Hindlimb muscle (tissue), 1 donor: ENCODE measurements at regions not wholly inside any gene's neighbourhood (a gene's known extent, or its start where the extent isn't known, plus 50 kb on each side); places are given as distances from the start of the nearest gene placed in this dataset.

ENCODE experiments used
- DNase-seq: peaks from one replicate; pipeline ENCODE4 v3.0.0-alpha.2; 2013

DNA sequence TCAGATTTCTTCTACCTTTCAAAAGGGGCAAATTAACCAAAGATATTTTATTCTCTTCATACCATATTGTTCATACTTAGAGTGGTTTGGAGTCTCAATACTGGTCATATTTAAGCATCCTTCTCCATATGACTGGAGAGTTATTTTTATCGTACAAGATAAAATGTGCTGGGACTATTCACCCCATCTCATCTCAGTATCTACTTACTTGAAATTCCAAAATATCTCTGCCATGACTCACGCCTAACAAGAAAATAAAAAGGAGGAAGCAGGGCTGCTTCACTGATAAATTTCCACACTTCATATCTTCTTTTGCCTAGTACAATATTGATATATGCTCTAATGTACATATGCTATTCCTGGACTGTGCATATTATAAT, 277.9 kb upstream of the CDH9 start:
- DNase-seq, result no peak

DNA sequence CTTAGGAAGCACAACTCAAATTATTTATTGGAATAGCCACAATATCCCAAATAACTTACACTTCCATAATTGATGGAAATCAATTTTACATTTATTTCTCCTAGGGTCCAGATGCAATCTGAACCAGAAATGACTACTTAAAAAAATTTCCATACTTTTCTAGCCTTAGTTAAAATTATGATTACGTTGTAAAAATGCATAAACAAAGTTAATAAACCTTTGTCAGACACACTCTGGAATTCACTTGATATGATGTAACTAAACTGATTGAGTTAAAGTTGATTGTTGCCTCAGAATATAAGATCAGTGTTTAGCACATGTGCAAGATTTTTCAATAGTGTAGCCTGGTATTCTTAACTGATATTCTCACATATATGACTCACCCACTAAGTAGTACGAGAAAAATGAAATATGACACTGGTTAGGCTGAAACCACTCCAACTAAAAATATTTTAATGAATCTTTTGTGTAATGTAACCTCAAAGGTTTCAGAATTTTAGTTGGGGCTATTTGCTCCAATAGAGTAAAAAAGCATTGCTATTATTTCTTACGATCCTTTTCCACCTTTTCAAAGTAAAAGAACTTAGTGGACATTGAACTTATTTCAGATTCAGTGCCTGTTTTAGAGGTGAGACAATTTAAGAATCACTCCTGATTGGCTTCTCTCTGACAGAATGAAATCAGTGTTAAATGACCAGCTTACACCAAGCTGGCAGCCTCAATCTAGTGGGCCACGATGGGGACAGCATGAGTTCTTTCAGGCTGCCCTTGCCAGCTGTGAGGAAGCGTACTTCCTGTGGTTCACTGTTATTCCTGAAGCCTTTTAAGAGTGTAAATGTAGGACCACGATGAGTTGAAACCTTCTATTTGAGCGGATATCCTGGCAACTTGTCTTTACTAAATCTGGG, 277.2 kb upstream of the CDH9 start:
- DNase-seq, result no peak

DNA sequence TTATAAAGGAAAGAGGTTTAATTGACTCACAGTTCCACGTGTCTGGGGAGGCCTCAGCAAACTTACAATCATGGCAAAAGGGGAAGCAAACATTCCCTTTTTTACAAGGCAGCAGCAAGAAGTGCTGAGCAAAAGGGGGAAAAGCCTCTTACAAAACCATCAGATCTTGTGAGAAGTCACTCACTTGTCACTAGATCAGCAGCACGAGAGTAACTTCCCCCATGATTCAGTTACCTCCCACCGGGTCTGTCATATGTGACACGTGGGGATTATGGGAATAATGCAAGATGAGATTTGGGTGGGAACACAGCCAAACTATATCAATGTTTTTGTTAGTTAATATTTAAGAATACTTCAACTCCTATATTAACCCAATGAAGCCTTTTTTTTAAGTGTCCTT, 275.2 kb upstream of the CDH9 start:
- DNase-seq, result no peak

DNA sequence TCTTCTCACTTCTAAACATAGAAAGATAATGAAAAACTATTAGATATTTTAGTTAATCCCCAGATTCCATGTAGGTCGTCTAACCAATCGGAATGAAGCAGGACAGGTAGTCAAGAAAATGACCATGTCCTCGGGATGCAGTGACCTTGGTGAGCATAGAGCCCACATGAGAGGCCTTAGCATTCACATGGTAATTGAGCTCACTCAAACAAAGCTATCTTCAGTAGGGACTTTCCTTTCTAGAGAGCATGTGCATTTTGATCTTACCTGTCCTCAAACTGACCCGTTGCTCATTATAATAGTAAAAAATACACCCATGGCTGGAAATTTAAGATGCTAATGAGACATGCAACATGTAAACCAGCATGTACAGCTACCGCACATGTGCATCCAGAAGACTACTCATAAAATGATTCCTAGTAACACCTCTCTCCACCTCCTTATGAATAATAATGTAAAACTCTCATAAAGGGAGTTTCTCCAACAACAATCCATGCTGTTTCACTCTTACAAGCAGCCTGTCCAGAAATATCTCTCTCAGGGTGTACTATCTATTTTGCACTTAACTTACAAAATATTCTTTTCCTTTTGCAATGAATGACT, 274.0 kb upstream of the CDH9 start:
- no peak for DNase-seq

DNA sequence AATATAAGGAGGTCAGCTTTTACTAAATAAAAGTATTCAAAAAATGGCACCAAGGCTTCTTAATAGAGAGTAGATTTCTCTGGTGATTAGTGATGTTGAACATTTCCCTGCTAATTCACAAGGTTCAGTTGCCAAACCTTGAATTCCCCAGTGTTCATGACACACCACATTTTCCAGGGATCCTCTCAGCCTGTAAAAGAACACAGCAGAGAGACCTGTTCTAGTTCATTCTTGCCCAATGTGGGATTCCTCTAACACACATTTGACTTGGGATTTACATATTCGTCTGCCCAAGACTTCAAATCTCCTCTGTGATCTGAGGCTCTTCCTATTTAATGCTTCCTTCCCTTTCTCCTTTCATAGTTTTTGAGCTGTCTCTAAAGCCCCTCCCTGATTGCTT, 273.2 kb upstream of the CDH9 start:
- no peak for DNase-seq

DNA sequence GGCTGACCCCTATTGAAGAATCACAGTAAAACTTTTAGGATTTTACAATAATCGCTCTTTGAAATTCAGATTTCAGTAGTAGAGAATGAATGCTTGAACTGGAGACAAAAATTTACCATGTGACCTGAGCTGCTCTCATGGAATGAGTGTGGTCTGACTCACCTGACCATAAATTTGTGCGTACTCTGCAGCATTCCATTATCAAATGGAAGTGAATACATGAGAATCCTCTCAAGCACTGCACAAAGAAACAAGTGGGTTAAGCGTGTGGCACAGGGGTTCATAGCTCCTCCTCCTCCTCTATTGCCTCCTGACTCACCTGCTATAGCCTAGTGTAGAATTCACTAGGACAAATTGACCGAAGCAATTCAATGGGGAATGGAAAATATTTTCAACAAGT, 269.8 kb upstream of the CDH9 start:
- no peak for DNase-seq

DNA sequence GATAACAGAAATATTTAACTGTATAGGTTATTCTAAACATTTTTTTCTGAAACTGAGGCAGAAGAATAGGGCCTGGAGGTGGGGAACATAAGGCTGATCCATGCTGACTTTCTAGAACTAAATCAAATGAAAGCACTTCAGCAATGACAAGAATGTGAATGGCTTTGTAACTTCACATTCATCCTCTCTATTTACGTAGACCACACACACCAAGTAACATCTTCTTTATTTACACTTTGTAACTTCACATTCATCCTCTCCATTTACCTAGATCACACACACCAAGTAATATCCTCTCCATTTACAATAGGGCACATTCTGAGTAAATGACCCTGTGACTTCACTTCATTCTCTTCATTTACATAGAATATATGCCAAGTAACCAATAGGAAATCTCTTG, 251.8 kb upstream of the CDH9 start:
- no peak for DNase-seq

DNA sequence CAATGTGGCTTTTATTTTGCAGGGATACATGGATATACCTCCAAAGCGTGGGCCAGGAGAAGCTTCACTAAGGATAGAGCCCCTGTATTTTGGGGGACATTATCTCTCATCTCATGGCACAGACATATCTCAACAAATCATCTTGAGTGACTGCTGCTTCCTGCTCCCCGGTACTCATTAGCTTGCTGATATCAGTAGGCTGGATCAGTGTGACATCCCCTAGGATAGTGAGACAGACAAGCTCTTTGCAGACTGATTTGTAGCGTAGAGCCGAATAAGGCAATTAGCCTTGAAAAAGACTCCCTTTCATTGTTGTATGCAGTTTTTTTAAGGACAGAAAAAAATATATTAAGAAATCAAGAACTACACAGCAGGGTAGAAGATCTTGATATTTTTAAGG, 237.7 kb upstream of the CDH9 start:
- DNase-seq, result no peak

DNA sequence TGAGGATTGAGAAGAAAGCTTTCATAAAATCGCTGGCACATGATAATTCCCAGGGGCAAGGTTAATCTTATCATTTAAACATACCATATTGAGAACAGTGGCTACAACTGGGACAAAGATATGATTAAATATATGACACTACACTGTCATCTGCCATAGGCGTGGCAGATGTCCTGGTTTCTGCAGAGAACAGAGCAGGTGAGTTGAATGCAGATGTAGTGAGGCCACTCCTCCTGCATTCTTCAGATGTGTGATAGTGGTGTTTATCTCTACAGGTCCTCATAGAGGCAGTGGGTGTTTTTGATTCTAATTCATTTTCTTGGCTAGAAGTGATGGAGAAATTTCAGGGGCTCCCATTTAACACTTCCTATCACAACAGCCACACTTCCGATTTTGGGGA, 237.0 kb upstream of the CDH9 start:
- DNase-seq, result no peak

DNA sequence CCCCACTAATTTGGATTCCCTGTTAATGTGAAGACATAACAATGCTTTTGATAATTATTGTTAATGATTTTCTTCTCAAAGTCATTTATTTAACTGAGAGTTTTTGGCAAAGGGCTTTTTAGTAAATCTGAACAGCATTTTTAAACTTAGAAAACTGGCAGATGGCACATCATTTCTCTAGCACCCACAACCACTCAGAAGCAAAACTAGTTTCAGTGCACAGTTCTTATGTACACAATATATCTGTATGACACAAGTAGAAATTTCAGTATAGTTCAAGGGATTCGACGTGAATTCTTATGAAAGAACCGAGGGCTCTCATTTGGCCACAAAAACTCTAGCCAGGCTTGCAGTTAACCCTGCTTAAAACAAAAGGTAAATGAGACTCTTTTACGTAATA, 231.4 kb upstream of the CDH9 start:
- no peak for DNase-seq

DNA sequence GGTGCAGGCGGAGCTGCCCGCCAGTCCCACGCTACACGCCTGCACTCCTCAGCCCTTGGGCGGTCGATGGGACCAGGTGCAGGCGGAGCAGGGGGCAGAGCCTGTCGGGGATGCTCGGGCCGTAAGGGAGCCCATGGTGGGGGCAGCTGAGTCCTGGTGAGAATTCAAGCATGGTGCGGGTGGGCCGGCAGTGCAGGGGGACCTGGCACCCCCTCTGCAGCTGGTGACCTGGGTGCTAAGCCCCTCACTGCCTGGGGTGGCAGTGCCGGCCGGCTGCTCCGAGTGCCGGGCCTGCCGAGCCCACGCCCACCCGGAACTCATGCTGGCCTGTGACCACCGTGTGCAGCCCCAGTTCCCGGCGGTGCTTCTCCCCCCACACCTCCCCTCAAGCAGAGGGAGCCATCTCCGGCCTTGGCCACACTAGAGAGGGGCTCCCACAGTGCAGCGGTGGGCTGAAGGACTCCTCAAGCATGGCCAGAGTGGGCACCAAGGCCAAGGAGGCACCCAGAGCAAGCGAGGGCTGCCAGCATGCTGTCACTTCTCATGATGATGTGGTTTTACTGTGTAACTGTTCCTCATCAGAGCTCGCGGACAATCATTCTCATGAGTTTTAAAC, 228.9 kb upstream of the CDH9 start:
- no peak for DNase-seq

DNA sequence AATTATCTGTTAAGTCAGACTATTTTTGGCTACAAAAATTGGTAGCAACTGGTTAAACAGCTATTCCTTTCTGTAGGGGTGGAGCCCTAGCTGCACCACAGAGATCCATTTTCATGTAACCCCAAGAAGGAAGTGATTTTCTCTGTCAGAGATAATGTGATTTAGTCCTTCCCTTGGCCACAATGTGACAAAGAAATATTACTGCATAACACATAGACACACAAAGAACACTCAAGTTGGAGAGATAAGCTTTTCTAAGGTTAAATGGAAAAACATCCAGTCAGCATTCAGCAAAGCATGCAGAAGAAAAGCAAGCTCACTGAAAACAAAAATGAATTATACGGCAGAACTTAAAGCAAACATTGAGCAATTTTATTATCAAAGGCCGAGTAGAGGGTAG, 227.8 kb upstream of the CDH9 start:
- DNase-seq, result no peak

DNA sequence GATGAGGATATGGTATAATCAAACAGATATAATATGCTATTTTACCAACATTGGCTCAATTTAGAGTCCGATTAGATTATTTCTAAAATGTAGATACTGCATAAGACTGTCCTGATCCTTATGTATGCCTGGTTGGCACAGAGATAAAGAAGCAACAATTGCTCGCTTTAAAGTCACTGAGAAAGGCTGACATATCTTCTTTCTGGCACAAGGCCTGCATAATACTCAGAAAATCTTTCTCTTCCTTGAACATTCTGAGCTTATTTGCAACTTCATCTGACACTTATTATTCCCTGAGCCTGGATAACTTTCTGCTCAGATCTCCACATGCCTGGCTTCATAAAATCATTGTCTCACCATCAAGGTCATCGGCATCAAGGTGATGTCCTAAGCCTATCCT, 219.3 kb upstream of the CDH9 start:
- no peak for DNase-seq

DNA sequence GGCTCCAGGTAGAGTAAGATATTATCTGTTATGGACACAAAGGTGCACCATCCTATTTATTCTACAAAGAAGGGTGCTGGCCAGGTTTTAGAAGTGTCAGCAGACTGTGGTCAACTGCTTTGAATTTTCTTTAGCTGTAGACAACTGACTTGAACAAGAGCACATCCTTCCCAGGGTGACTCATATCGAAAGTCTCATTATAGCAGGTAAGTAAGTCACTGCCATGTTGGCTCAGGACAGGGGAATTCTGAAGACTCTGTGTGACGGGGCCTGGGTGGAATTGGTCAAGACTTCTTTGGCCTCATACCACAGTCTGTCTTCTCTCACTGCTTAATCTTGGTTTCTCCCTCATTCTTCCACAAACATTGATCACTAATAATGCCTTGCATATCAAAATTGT, 214.5 kb upstream of the CDH9 start:
- DNase-seq, result no peak

DNA sequence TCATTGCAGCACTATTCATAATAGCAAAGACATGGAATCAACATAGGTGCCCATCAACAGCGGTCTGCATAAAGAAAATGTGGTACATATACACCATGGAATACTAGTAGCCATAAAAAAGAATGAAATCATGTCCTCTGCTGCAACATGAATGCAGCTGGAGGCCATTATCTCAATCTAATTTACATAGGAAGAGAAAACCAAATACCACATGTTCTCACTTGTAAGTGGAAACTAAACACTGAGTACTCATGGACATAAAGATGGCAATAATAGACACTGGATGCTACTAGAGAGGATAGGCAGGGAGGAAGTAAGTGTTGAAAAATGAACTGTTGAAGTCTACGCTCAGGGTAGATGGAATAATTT, 203.9 kb upstream of the CDH9 start:
- no peak for DNase-seq

DNA sequence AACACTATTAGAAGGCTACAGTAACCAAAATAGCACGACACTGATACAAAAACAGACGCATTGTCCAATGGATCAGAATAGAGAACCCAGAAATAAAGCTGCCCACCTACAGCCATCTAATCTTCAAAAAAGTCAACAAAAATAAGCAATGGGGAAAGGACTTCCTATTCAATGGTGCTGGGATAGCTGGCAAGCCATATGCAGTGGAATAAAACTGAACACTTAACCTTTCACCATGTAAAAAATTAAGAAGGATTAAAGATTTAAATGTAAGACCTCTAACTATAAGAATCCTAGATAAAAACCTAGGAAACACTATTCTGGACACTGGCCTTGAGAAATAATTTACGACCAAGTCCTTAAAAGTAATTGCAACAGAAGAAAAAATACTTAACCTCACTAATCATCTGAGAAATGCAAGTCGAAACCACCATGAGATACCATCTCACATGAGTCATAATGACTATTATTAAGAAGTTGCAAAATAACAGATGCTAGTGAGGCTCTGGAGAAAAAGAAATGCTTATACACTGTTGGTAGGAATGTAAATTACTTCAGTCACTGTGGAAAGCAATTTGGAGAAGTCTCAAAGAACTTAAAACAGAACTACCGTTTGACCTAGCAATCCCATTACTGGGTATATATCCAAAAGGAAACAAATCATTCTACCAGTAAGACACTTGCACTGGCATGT, 203.3 kb upstream of the CDH9 start:
- DNase-seq, result no peak

DNA sequence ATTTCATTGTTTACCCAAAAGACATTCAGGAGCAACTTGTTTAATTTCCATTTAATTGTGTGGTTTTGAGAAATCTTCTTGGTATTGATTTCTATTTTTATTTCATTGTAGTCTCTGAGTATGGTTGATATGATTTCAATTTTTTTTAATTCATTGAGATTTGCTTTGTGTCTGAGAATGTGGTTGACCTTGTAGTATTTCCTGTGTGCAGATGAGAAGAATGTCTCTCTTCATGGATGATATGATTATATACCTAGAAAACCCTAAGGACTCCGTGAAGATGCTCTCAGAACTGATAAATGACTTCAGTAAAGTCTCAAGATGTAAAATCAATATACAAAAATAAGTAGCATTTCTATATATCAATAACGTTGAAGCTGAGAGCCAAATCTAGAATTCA, 202.4 kb upstream of the CDH9 start:
- no peak for DNase-seq

DNA sequence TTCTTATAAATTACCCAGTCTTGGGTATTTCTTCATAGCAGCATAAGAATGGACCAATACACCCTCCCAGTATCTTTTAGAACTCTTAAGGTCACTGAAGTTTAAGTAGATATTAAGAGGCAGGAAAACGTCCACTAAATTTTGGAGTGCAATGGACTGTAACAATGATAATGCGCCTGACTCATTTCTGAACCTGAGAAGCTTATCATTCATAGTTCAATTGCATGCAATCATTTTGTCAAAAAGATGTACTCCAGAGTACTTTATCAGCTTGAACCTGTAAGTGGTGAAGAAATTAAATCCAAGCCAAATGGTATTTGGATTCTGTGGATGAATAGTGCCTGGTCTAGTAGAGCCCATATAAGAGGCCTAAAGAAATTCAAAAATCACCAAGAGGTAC, 196.5 kb upstream of the CDH9 start:
- no peak for DNase-seq

DNA sequence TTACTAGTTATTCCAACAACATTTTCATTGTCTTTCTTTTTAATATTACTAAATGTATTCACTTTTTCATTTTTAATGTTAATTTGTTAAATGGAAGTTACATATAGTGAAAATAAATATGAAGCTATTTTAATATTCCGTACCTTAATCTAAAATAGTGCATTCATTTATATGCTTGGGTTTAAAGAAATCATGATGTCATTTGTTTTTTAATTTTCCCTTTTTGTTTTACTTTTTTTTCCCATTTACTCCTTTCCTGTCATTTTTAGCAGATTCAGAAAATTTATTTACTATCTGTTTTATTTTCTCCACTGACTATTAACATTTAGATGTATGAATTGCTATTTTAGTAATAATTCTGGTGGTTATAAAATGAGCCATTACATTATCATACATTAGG, 183.0 kb upstream of the CDH9 start:
- DNase-seq, result no peak

DNA sequence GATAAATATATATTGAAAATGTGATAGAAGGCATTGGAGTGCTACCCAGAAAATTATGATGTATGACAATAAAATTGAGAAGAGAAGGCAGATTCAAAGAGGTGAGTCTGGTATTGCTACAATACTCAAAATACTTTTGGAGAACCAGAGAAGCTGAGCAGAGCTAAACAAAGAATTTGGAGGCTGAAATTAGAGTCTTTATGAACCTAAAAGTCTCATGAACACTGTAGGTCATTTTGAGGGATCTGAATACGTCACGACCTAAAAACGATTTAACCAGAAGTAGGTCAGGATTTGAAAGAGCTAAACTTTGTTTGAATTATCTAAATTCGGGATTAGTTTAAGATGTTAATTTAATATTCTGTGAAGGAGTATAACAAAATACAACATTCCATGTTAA, 182.4 kb upstream of the CDH9 start:
- no peak for DNase-seq

DNA sequence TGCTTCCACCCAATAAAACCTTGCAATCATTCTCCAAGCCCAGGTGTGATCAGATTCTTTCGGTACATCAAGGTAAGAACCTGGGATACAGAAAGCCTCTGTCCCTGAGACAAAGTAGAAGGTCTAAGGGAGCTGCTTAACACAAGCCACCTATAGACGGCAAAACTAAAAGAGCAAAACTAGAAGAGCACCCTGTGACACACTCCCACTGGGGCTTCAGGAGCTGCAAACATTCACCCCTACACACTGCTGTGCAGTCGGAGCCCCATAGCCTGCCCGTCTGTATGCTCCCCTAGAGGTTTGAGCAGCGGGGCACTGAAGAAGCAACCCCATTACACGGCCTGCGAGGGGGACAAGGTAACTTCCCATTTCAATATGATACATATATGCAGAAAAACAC, 179.6 kb upstream of the CDH9 start:
- DNase-seq, result no peak

DNA sequence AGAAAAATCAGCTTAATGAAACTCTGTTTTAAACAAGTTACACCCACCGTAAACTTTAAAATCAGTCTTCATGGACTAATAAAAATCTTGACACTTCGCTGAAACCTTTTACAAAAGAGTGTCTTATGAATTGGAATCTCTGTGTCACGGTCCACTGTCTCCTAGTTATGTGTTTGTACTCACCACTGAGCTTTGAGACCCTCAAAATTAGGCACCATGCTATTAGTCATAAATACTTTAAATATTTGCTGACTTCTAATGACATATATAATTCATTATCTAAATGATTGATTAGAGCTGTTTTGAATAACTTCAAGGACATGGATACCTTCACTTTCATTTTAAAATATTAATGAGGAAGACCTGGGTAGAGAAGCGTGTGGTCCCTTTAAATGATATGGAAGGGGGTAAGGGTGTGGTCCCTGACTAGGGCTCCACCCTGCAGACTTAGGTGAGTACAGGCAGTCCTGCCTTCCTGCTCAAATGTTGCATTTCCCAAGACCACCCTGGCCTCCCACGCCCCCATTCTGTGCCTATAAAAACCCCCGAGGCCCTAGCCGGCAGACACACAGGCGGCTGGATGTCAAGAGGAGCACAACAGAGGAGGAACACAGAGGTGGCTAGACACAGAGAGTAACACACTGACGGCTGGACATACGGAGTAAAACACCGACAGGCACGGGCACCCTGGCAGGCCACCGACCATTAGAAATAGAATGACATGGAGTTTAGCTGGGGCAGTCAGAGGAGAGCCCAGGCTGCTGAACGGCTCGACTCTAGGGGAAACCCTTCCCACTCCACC, 179.0 kb upstream of the CDH9 start:
- no peak for DNase-seq
